ENCODE measurements at regions not wholly inside any gene's neighbourhood (a gene's known extent, or its start where the extent isn't known, plus 50 kb on each side); places are given as distances from the start of the nearest gene placed in this dataset.
A peak's percentile ranks its signal among the peaks of the same experiment; 100 is the strongest.
"Not testable (repeated sequence)": the region's sequence is repeated elsewhere in the genome, so short reads cannot be mapped to it uniquely, and the experiment has no call there.

DNA sequence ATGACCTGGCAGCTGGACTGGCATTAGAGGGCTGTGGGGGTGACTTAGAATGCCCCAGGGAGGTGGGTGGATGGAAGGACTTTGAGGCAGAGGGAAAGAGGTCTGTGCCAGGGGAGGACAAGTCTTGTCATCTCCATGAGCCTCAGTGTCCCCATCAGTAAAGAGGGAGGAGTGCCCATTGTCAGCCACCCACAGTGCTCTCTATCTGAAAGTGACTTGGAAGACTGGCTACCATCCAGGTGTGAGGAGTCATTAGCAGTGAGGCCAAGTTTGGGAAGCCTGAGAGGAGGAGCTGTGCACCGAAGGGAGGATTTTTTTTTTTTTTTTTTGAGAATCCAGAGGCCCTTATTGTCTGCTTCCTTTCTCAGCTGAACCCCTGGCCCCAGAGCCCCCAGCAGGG, 136.3 kb upstream of the AKAP13 start:
- H3K4me1 ChIP-seq (ENCODE audit: control insufficient read depth, insufficient read depth, low read length); H3K9ac ChIP-seq (ENCODE audit: control insufficient read depth, insufficient read depth, low read length); POLR2A ChIA-PET; H3K9me3 ChIP-seq (replicated peaks; ENCODE audit: control insufficient read depth, insufficient read depth, low read length); H3K4me3 ChIP-seq; SMC1A ChIA-PET (ENCODE audit: uncharacterized antibody, unreplicated experiment); H3K4me2 ChIP-seq (ENCODE audit: control insufficient read depth, insufficient read depth); H3K79me2 ChIP-seq (ENCODE audit: control insufficient read depth, insufficient read depth, low read length); DNase-seq (ENCODE audit: low read depth, low spot score); H3K27me3 ChIP-seq (replicated peaks in 1 of 2; ENCODE audit: control insufficient read depth in 2 of 2, insufficient read depth in 2 of 2, low read length in 1 of 2); BruUV-seq (replicated peaks); CTCF ChIA-PET; H3K36me3 ChIP-seq (ENCODE audit: control insufficient read depth in 2 of 2, insufficient read depth in 2 of 2, low read length in 1 of 2); intact Hi-C loops (cut with micrococcal nuclease; ENCODE audit: unreplicated experiment); H3K27ac ChIP-seq (ENCODE audit: control insufficient read depth, insufficient read depth); H2AFZ ChIP-seq (ENCODE audit: control insufficient read depth, low read depth, low read length); ATAC-seq; FAIRE-seq; RAD21 ChIA-PET (ENCODE audit: unreplicated experiment); H4K20me1 ChIP-seq (ENCODE audit: control insufficient read depth, insufficient read depth); in situ Hi-C loops (cut with MboI): not testable (repeated sequence)
- no CpG with 5 or more reads among the region's 1 CpG for WGBS (ENCODE audit: insufficient coverage, insufficient replicate concordance, low lambda C conversion rate, missing lambda C conversion rate)

DNA sequence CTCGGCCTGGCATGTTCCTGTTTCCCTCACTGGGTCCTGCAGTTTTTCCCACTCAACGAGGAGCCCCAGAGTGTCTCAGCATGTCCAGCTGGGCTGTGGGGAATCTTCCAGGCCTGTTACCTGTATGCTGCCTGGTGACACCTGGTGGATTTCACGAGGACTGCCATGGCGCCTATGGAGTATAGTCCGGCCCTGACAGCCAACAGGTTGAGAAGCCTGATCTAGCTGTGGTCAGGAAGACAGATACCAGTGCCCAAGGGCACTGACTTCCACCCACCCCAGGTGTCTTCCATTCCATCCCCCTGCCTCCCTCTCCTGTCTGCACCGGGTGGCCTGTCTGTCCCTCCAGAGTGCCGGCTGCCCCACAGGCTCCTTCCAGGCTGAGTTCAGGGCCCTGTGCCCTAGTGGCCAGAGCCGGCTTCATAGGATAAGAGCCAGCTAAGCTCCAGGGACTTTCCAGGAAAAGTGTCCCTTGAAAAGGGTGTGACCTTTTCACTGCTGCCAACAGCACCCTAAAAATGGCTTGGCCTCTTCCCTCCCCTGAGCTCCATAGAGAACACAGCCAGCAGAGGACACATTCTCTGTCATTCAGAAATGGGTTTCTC, 129.4 kb upstream of the AKAP13 start:
- H3K4me1 ChIP-seq (ENCODE audit: control insufficient read depth, insufficient read depth, low read length); H3K9ac ChIP-seq (ENCODE audit: control insufficient read depth, insufficient read depth, low read length); H3K9me3 ChIP-seq (replicated peaks; ENCODE audit: control insufficient read depth, insufficient read depth, low read length); intact Hi-C loops (cut with micrococcal nuclease; ENCODE audit: unreplicated experiment); H3K27me3 ChIP-seq (replicated peaks in 1 of 2; ENCODE audit: control insufficient read depth in 2 of 2, insufficient read depth in 2 of 2, low read length in 1 of 2); DNase-seq (ENCODE audit: low read depth, low spot score); H3K4me2 ChIP-seq (ENCODE audit: control insufficient read depth, insufficient read depth); H3K4me3 ChIP-seq; H3K79me2 ChIP-seq (ENCODE audit: control insufficient read depth, insufficient read depth, low read length); SMC1A ChIA-PET (ENCODE audit: uncharacterized antibody, unreplicated experiment); in situ Hi-C loops (cut with MboI); H2AFZ ChIP-seq (ENCODE audit: control insufficient read depth, low read depth, low read length); H4K20me1 ChIP-seq (ENCODE audit: control insufficient read depth, insufficient read depth); ATAC-seq; CTCF ChIA-PET; H3K36me3 ChIP-seq (ENCODE audit: control insufficient read depth in 2 of 2, insufficient read depth in 2 of 2, low read length in 1 of 2); BruUV-seq (replicated peaks); FAIRE-seq; H3K27ac ChIP-seq (ENCODE audit: control insufficient read depth, insufficient read depth): not testable (repeated sequence)
- ChIA-PET POLR2A (interaction anchor here (0.7 kb wide), 1 partner anchor 680 kb away, joined by 3 read pairs; no protein-coding TSS in a partner anchor), RAD21 (ENCODE audit: unreplicated experiment) (interaction anchor here (0.7 kb wide), 1 partner anchor 163 kb away, joined by 3 read pairs; no protein-coding TSS in a partner anchor)
- TF ChIP-seq, protein P1, sequence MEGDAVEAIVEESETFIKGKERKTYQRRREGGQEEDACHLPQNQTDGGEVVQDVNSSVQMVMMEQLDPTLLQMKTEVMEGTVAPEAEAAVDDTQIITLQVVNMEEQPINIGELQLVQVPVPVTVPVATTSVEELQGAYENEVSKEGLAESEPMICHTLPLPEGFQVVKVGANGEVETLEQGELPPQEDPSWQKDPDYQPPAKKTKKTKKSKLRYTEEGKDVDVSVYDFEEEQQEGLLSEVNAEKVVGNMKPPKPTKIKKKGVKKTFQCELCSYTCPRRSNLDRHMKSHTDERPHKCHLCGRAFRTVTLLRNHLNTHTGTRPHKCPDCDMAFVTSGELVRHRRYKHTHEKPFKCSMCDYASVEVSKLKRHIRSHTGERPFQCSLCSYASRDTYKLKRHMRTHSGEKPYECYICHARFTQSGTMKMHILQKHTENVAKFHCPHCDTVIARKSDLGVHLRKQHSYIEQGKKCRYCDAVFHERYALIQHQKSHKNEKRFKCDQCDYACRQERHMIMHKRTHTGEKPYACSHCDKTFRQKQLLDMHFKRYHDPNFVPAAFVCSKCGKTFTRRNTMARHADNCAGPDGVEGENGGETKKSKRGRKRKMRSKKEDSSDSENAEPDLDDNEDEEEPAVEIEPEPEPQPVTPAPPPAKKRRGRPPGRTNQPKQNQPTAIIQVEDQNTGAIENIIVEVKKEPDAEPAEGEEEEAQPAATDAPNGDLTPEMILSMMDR (IDR thresholded peaks at IDR 0.05 in 2 of 3, conservative IDR thresholded peaks at IDR 0.05 in 1 of 3; ENCODE audit: control insufficient read depth in 2 of 3, extremely low read depth in 1 of 3, insufficient read depth in 1 of 3, low read depth in 3 of 3, low read length in 3 of 3): peak in 1 of 3 experiments; percentile 12; a peak in 2 of 6 replicates
- WGBS (ENCODE audit: insufficient coverage, insufficient replicate concordance, low lambda C conversion rate, missing lambda C conversion rate): 77% methylated on average over 6 of the region's 8 CpGs

DNA sequence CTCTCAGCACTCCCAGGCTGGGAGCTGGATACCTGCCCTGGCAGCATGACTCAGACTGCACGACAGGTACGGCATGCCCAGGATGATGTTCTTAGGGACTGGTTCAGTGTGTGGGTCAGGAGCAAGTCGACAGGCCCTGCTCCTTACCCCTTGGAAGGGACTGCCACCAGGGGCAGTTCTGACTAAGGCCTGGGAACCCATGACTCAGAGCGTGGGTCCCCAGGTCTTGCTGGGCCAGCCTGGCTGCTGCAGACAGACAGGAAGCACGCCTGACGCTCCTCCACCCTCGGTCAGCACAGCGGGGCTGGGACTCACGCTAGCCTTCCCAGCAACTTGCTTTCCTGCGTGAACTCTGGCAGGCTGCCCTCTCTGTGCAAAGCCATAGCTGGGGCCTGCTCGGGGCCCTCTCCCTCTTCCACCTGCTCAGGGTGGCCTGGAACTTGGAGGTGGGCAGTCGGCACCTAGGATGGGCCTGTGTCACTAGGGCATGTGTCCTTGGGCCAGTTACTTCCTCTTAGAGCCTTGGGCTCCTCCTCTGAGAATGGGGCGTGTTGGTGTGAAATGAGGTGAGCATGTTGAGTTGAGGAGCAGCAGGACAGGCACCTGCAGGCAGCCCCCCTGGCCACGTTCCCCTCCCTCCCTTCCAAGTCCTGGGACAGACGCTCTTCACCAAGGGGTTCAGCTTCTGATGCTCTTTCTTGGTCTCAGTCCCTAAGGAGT, 127.0 kb upstream of the AKAP13 start:
- H3K9me3 ChIP-seq (replicated peaks; ENCODE audit: control insufficient read depth, insufficient read depth, low read length); H3K79me2 ChIP-seq (ENCODE audit: control insufficient read depth, insufficient read depth, low read length); H4K20me1 ChIP-seq (ENCODE audit: control insufficient read depth, insufficient read depth); FAIRE-seq; H3K4me3 ChIP-seq; intact Hi-C loops (cut with micrococcal nuclease; ENCODE audit: unreplicated experiment); CTCF ChIA-PET; H3K4me1 ChIP-seq (ENCODE audit: control insufficient read depth, insufficient read depth, low read length); POLR2A ChIA-PET; H3K4me2 ChIP-seq (ENCODE audit: control insufficient read depth, insufficient read depth); SMC1A ChIA-PET (ENCODE audit: uncharacterized antibody, unreplicated experiment); RAD21 ChIA-PET (ENCODE audit: unreplicated experiment); H3K9ac ChIP-seq (ENCODE audit: control insufficient read depth, insufficient read depth, low read length); DNase-seq (ENCODE audit: low read depth, low spot score); BruUV-seq (replicated peaks); H3K27me3 ChIP-seq (replicated peaks in 1 of 2; ENCODE audit: control insufficient read depth in 2 of 2, insufficient read depth in 2 of 2, low read length in 1 of 2); in situ Hi-C loops (cut with MboI); H3K27ac ChIP-seq (ENCODE audit: control insufficient read depth, insufficient read depth); H3K36me3 ChIP-seq (ENCODE audit: control insufficient read depth in 2 of 2, insufficient read depth in 2 of 2, low read length in 1 of 2): not testable (repeated sequence)
- ATAC-seq: peak; percentile 75
- WGBS (ENCODE audit: insufficient coverage, insufficient replicate concordance, low lambda C conversion rate, missing lambda C conversion rate): 7% methylated on average over 14 of the region's 15 CpGs
- peak overlapping the region; percentile 25 for H2AFZ ChIP-seq (ENCODE audit: control insufficient read depth, low read depth, low read length)

All from GM12878 (cell line).